Right hindlimb (tissue), 1 donor: ENCODE measurements at regions not wholly inside any gene's neighbourhood (a gene's known extent, or its start where the extent isn't known, plus 50 kb on each side); places are given as distances from the start of the nearest gene placed in this dataset.

Experiments
- DNase-seq: peaks from one replicate; pipeline ENCODE4 v3.0.0-alpha.2; 2018

DNA sequence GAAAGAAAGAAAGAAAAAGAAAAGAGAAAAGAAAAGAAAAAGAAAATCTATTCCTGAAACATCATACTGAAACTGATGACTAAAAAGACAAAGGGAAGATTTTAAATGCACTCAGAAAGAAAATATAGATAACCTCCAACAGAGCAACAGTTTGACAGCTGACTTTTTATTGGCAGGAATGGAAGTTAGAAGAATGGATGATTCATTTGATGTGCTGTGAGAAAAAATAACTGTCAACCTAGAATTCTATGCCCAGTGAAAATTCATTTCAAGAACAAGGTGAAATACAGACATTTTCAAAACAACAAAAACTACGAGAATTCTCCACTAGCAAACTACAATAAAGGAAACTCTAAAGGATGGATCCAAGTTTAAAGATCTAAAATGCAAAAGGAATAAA, 50.5 kb upstream of the HSPA12A start:
- DNase-seq = no peak

DNA sequence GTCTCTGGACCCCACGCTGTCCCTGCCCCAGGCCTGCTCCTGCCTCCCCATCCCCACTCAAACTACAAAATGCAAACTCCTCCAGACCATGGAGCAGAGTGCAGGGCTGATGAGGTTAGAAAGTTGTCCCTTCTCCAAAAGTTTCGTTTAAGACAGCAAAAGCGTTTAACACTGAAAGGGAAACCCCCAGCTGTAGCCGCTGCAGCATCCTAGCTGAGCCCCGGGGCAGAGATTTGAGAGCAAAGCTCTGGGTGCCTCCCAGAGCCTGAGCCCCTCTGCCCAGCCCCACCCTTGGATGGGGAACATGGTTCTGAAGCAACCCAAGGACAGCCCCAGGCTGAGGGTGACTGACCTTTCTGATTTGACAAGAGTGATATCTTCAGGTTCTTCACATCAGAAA, 52.8 kb upstream of the ENO4 start:
- DNase-seq = no peak

- DNase-seq = peak; percentile 77
Measured at GRCh38 chr10:116796910-116797513, 52.3 kb upstream of the ENO4 start.

DNA sequence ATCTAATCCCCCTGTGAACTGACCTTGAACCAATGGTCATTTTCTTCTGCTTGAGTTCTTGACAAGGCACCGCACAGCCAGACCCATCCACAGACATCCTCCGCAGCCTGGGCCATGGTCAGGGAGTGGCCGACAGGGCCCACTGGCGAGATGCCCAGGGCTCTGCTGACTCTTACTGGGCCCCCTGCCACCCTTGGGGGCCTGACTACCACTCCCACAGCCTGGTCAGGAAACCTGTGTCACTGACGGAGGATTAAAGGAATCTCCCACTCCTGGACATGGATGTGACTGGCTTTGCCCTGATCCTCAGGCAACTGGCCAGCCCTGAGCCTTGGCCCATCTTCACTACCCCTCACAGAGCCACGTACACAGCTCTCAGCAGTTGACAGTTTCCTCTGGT, 50.4 kb upstream of the ENO4 start:
- DNase-seq = no peak
